Neural cell (in vitro differentiated cells): ENCODE measurements at regions not wholly inside any gene's neighbourhood (a gene's known extent, or its start where the extent isn't known, plus 50 kb on each side); places are given as distances from the start of the nearest gene placed in this dataset.

Experiments
- H2AFZ ChIP-seq: fragments of 200-600, 300-800 bp; sonication (generic), shearing (Covaris generic); 2 replicates; pipeline ENCODE4 v1.6.0; 2014; ENCODE audit warnings: low read depth, mild to moderate bottlenecking, antibody characterized with exemption, low read length, moderate library complexity
- H3F3A ChIP-seq: fragments of 200-600 bp; shearing (Covaris generic); 2 replicates; pipeline ENCODE4 v1.6.1; 2016; ENCODE audit warnings: mild to moderate bottlenecking, moderate library complexity, mixed read lengths, antibody characterized with exemption, low read length; ENCODE audit not compliant: insufficient read depth, poor library complexity, severe bottlenecking
- H3K27ac ChIP-seq: fragments of 200-600, 300-800 bp; sonication (generic), shearing (Covaris generic); 2 replicates; pipeline ENCODE4 v1.5.1; 2014; ENCODE audit warnings: mild to moderate bottlenecking, low read length, moderate library complexity
- H3K27me3 ChIP-seq: fragments of 300-800, 200-600 bp; sonication (generic), shearing (Covaris generic); 2 replicates; pipeline ENCODE4 v1.6.0; 2014; ENCODE audit warnings: mild to moderate bottlenecking, low read depth, low read length, moderate library complexity; ENCODE audit not compliant: insufficient read depth
- H3K36me3 ChIP-seq: fragments of 300-800, 200-600 bp; sonication (generic), shearing (Covaris generic); 2 replicates; pipeline ENCODE4 v1.5.1; 2014; ENCODE audit warnings: mild to moderate bottlenecking, antibody characterized with exemption, low read length, moderate library complexity; ENCODE audit not compliant: insufficient read depth
- H3K4me2 ChIP-seq: fragments of 300-800, 200-600 bp; sonication (generic), shearing (Covaris generic); 2 replicates; pipeline ENCODE4 v1.6.0; 2014; ENCODE audit warnings: mild to moderate bottlenecking, low read length
- H3K4me3 ChIP-seq: fragments of 300-800, 200-600 bp; sonication (generic), shearing (Covaris generic); 2 replicates; pipeline ENCODE4 v1.5.1; 2014; ENCODE audit warnings: mild to moderate bottlenecking, low read length, moderate library complexity
- H3K79me2 ChIP-seq: fragments of 200-600 bp; shearing (Covaris generic); replicated peaks from 2 replicates; pipeline ENCODE4 v1.6.0; 2014; ENCODE audit warnings: mild to moderate bottlenecking, low read length, moderate library complexity; ENCODE audit not compliant: insufficient read depth
- H3K9ac ChIP-seq: fragments of 300-800, 200-600 bp; sonication (generic), shearing (Covaris generic); 2 replicates; pipeline ENCODE4 v1.6.1; 2016; ENCODE audit warnings: mild to moderate bottlenecking, low read length, mixed read lengths
- H3K9me2 ChIP-seq: fragments of 200-600 bp; shearing (Covaris generic); 2 replicates; pipeline ENCODE4 v1.6.1; 2016; ENCODE audit warnings: mild to moderate bottlenecking, low read length, mixed read lengths; ENCODE audit not compliant: insufficient read depth
- H3K9me3 ChIP-seq: fragments of 200-600, 300-800 bp; sonication (generic), shearing (Covaris generic); 2 replicates; pipeline ENCODE4 v1.6.1; 2016; ENCODE audit warnings: mild to moderate bottlenecking, mixed run types, low read length, moderate library complexity, mixed read lengths
- H4K20me1 ChIP-seq: fragments of 200-600 bp; shearing (Covaris generic); 2 replicates; pipeline ENCODE4 v1.6.1; 2016; ENCODE audit warnings: mild to moderate bottlenecking, mixed run types; ENCODE audit not compliant: insufficient read depth
- CTCF ChIP-seq: fragments of 450-650 bp; IDR thresholded peaks from 2 replicates; pipeline ENCODE4 v1.5.1; 2014; ENCODE audit warnings: antibody characterized with exemption, mild to moderate bottlenecking, moderate library complexity; ENCODE audit not compliant: poor library complexity, severe bottlenecking
- EP300 ChIP-seq: fragments of 450-650 bp; conservative IDR thresholded peaks from 2 replicates; pipeline ENCODE4 v1.6.1; 2014; ENCODE audit warnings: antibody characterized with exemption, mild to moderate bottlenecking, moderate library complexity; ENCODE audit not compliant: poor library complexity, severe bottlenecking
- MXI1 ChIP-seq: fragments of 450-650 bp; conservative IDR thresholded peaks from 2 replicates; pipeline ENCODE4 v1.6.1; 2014; ENCODE audit warnings: antibody characterized with exemption, mild to moderate bottlenecking; ENCODE audit not compliant: poor library complexity, severe bottlenecking
- POLR2AphosphoS5 ChIP-seq: IDR thresholded peaks from 2 replicates; pipeline ENCODE4 v1.6.1; 2012
- RAD21 ChIP-seq: fragments of 450-650 bp; conservative IDR thresholded peaks from 2 replicates; pipeline ENCODE4 v1.6.1; 2014; ENCODE audit warnings: antibody characterized with exemption, mild to moderate bottlenecking, moderate library complexity
- REST ChIP-seq: IDR thresholded peaks from 2 replicates; pipeline ENCODE4 v1.6.1; 2012; ENCODE audit warnings: borderline replicate concordance
- SMC3 ChIP-seq: fragments of 450-650 bp; conservative IDR thresholded peaks from 2 replicates; pipeline ENCODE4 v1.6.1; 2014; ENCODE audit warnings: antibody characterized with exemption, mild to moderate bottlenecking, moderate library complexity; ENCODE audit not compliant: poor library complexity
- TAF1 ChIP-seq: IDR thresholded peaks from 2 replicates; pipeline ENCODE4 v1.6.1; 2012; ENCODE audit warnings: low read depth

- no peaks in the 10 kb centered on the region for H4K20me1 ChIP-seq
- no peaks in the 10 kb centered on the region for H3F3A ChIP-seq
- H3K79me2 ChIP-seq, result no peaks in the 10 kb centered on the region
Measured at GRCh38 chr18:56210520-56210919, 427.9 kb downstream of the TXNL1 start.

GRCh38 chr18:56207989-56208388, 430.4 kb downstream of the TXNL1 start:
- Histone ChIP-seq H3K9me3 (no peaks in the 10 kb centered on the region), H3K4me2 (no peak overlapping the region), H3F3A (no peaks in the 10 kb centered on the region), H3K36me3 (no peaks in the 10 kb centered on the region), H3K9me2 (no peaks in the 10 kb centered on the region), H3K27ac (no peak overlapping the region), H3K9ac (no peak overlapping the region), H3K4me3 (no peak overlapping the region), H2AFZ (no peak overlapping the region), H4K20me1 (no peaks in the 10 kb centered on the region), H3K79me2 (no peaks in the 10 kb centered on the region), H3K27me3 (no peaks in the 10 kb centered on the region)
- no peak for TF ChIP-seq POLR2AphosphoS5
- TF ChIP-seq CTCF, result no peak
- no peak for TF ChIP-seq EP300
- TF ChIP-seq REST, result no peak
- no peak for TF ChIP-seq MXI1
- TF ChIP-seq SMC3, result no peak
- no peak for TF ChIP-seq TAF1
- TF ChIP-seq RAD21, result no peak

More at GRCh38 chr18:56210520-56210919, 427.9 kb downstream of the TXNL1 start:
- no peak overlapping the region for H3K9ac ChIP-seq
- TF ChIP-seq REST, result no peak
- TF ChIP-seq POLR2AphosphoS5, result no peak
- no peak for TF ChIP-seq CTCF
- TF ChIP-seq RAD21, result no peak
- no peak for TF ChIP-seq MXI1
- no peak for TF ChIP-seq SMC3
- no peak for TF ChIP-seq TAF1
- TF ChIP-seq EP300, result no peak
- no peaks in the 10 kb centered on the region for H3K9me3 ChIP-seq
- no peak overlapping the region for H2AFZ ChIP-seq
- H3K4me2 ChIP-seq, result no peak overlapping the region
- no peak overlapping the region for H3K27ac ChIP-seq
- H3K27me3 ChIP-seq, result no peaks in the 10 kb centered on the region
- H3K9me2 ChIP-seq, result no peaks in the 10 kb centered on the region
- no peak overlapping the region for H3K4me3 ChIP-seq
- no peaks in the 10 kb centered on the region for H3K36me3 ChIP-seq
